ENCODE measurements at regions not wholly inside any gene's neighbourhood (a gene's known extent, or its start where the extent isn't known, plus 50 kb on each side); places are given as distances from the start of the nearest gene placed in this dataset.

DNA sequence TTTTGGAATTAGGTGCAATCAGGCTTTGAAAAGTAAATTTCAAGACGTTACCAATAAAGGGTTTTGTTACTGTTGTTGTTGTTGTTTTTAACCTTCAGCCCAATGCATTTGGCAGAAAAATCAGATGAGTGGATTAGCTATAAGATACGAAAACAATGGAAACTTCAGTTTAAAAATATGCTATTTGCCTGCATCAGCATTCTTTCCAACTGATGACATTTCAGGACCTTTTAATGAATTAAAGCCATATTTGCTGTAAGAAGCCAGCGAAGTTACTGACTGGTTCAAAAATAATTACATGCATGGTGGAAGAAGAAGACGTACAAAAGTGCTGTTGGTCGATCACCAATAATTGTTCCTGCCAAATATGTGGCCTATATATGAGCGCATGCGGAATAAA, 639.3 kb upstream of the SOX11 start:
- DNase-seq (ENCODE audit: low read depth, low spot score) = no peak
- Histone ChIP-seq H3K36me3 (ENCODE audit: insufficient read depth, insufficient read length, low read length) (no peaks in the 10 kb centered on the region), H3K9me3 (ENCODE audit: insufficient read depth, low read length) (no peaks in the 10 kb centered on the region), H3K4me1 (ENCODE audit: insufficient read depth, insufficient read length) (no peaks in the 10 kb centered on the region), H3K27me3 (ENCODE audit: insufficient read depth, insufficient read length) (no peaks in the 10 kb centered on the region), H3K9ac (ENCODE audit: insufficient read length, low read depth) (no peak overlapping the region), H3K4me3 (ENCODE audit: insufficient read length, low read depth) (no peak overlapping the region)
- no peak for TF ChIP-seq SUZ12 (IDR thresholded peaks at IDR 0.05; ENCODE audit: extremely low read depth, insufficient read depth, insufficient read length)
- no peak for TF ChIP-seq ZNF274 (IDR thresholded peaks at IDR 0.05; ENCODE audit: low read depth, low read length)
- TF ChIP-seq YY1 (IDR thresholded peaks at IDR 0.05; ENCODE audit: insufficient read depth, insufficient read length) = no peak

DNA sequence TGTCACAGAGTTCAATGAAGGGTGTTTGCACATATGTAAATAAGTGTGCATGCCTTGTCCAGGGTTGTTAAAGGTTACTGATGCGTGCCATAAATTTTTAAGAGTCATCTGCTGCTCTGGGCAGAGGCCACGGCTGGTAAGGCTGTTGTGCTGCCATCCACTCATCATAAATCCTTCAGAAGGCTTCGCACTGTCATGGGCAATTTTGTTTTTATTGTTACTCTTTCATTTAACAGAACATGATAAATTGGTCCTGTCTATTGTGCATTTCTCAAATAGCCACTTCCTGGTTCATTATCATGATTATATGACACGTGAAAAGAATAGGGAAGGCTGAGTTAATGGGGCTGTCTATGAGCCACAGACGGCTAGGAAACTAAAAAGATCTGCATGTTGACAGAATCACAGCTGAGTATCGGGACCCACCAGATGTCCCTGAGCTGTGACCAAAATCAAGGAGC, 634.3 kb upstream of the SOX11 start:
- no peaks in the 10 kb centered on the region for H3K4me1 ChIP-seq (ENCODE audit: insufficient read depth, insufficient read length)
- H3K36me3 ChIP-seq (ENCODE audit: insufficient read depth, insufficient read length, low read length) = no peaks in the 10 kb centered on the region
- H3K27me3 ChIP-seq (ENCODE audit: insufficient read depth, insufficient read length) = no peaks in the 10 kb centered on the region
- no peaks in the 10 kb centered on the region for H3K9me3 ChIP-seq (ENCODE audit: insufficient read depth, low read length)
- H3K4me3 ChIP-seq (ENCODE audit: insufficient read length, low read depth) = no peak overlapping the region
- no peak overlapping the region for H3K9ac ChIP-seq (ENCODE audit: insufficient read length, low read depth)
- TF ChIP-seq ZNF274 (IDR thresholded peaks at IDR 0.05; ENCODE audit: low read depth, low read length) (no peak), YY1 (IDR thresholded peaks at IDR 0.05; ENCODE audit: insufficient read depth, insufficient read length) (no peak), SUZ12 (IDR thresholded peaks at IDR 0.05; ENCODE audit: extremely low read depth, insufficient read depth, insufficient read length) (no peak)
- no peak for DNase-seq (ENCODE audit: low read depth, low spot score)

DNA sequence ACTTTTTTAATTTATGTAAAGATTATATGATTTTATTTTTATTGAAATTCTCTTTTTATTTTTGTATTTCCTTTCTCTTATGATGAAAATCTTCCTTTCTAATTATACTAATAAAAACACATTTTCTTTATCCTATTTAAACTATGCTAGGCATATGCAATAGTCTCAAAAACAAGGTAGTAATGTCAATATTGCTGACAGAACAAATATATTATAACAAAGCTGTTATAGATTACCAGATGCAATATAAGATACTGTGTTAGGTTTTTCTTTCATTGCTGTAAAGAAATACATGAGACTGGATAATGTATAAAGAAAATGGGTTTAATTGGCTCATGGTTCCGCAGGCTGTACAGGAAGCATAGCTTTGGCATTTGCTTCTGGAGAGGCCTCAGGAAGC, 631.2 kb upstream of the SOX11 start:
- no peak for DNase-seq (ENCODE audit: low read depth, low spot score)
- peaks cover 1% of the 10 kb centered on the region for H3K4me1 ChIP-seq (ENCODE audit: insufficient read depth, insufficient read length)
- H3K36me3 ChIP-seq (ENCODE audit: insufficient read depth, insufficient read length, low read length) = no peaks in the 10 kb centered on the region
- no peaks in the 10 kb centered on the region; the same call in 1 of the 2 replicates for H3K9me3 ChIP-seq (ENCODE audit: insufficient read depth, low read length)
- no peak overlapping the region for H3K4me3 ChIP-seq (ENCODE audit: insufficient read length, low read depth)
- H3K27me3 ChIP-seq (ENCODE audit: insufficient read depth, insufficient read length) = no peaks in the 10 kb centered on the region
- TF ChIP-seq YY1 (IDR thresholded peaks at IDR 0.05; ENCODE audit: insufficient read depth, insufficient read length) = no peak
- TF ChIP-seq ZNF274 (IDR thresholded peaks at IDR 0.05; ENCODE audit: low read depth, low read length) = no peak
- no peak for TF ChIP-seq SUZ12 (IDR thresholded peaks at IDR 0.05; ENCODE audit: extremely low read depth, insufficient read depth, insufficient read length)
- H3K9ac ChIP-seq (ENCODE audit: insufficient read length, low read depth) = no peak overlapping the region

DNA sequence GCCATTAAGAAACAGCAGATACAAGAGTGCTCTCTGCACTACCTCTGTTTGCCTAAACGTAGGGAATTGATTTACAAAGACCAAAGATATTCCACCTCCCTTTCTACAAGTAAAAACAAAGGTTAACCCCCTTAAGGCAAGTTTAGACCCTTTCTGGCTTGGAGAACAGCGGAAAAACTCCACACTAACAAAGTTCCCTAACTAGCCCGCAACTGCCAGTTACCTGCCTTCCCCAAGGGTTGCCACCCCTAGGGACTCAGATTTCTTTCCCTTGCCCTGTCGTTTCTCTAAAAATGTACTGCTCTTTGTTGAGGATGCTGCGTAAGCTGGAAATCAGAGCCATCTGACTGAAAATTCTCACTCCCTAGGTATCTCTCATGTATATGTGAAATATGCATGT, 627.5 kb upstream of the SOX11 start:
- DNase-seq (ENCODE audit: low read depth, low spot score) = no peak
- Histone ChIP-seq H3K9ac (ENCODE audit: insufficient read length, low read depth) (no peak overlapping the region), H3K36me3 (ENCODE audit: insufficient read depth, insufficient read length, low read length) (no peaks in the 10 kb centered on the region), H3K27me3 (ENCODE audit: insufficient read depth, insufficient read length) (no peaks in the 10 kb centered on the region), H3K9me3 (ENCODE audit: insufficient read depth, low read length) (no peaks in the 10 kb centered on the region; the same call in 1 of the 2 replicates), H3K4me1 (ENCODE audit: insufficient read depth, insufficient read length) (peaks cover 1% of the 10 kb centered on the region), H3K4me3 (ENCODE audit: insufficient read length, low read depth) (no peak overlapping the region)
- TF ChIP-seq ZNF274 (IDR thresholded peaks at IDR 0.05; ENCODE audit: low read depth, low read length) (no peak), SUZ12 (IDR thresholded peaks at IDR 0.05; ENCODE audit: extremely low read depth, insufficient read depth, insufficient read length) (no peak), YY1 (IDR thresholded peaks at IDR 0.05; ENCODE audit: insufficient read depth, insufficient read length) (no peak)

DNA sequence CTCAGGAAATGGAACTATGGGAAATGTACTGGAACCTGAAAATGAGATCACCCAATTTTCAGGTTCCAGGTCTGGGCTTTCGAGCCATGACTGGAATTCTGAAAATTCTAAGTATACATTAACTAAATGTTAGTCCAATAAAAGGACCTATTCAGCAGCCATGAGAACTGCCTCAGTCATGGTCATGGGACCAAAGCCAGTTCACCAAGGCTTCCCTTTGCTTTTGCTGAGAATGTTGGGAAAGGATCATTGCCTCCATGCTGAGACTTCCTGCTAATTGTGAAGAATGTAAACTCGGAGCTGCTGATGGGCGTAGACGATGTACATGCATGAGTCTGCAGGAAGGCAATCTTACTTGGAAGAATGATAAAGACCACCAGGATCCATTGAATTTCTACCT, 624.4 kb upstream of the SOX11 start:
- no peak overlapping the region for H3K4me3 ChIP-seq (ENCODE audit: insufficient read length, low read depth)
- no peaks in the 10 kb centered on the region for H3K36me3 ChIP-seq (ENCODE audit: insufficient read depth, insufficient read length, low read length)
- H3K9ac ChIP-seq (ENCODE audit: insufficient read length, low read depth) = no peak overlapping the region
- no peaks in the 10 kb centered on the region for H3K27me3 ChIP-seq (ENCODE audit: insufficient read depth, insufficient read length)
- no peak for TF ChIP-seq ZNF274 (IDR thresholded peaks at IDR 0.05; ENCODE audit: low read depth, low read length)
- TF ChIP-seq SUZ12 (IDR thresholded peaks at IDR 0.05; ENCODE audit: extremely low read depth, insufficient read depth, insufficient read length) = no peak
- no peak for TF ChIP-seq YY1 (IDR thresholded peaks at IDR 0.05; ENCODE audit: insufficient read depth, insufficient read length)
- no peak for DNase-seq (ENCODE audit: low read depth, low spot score)
- peaks cover 1% of the 10 kb centered on the region for H3K4me1 ChIP-seq (ENCODE audit: insufficient read depth, insufficient read length)
- H3K9me3 ChIP-seq (ENCODE audit: insufficient read depth, low read length) = no peaks in the 10 kb centered on the region; the same call in 1 of the 2 replicates

DNA sequence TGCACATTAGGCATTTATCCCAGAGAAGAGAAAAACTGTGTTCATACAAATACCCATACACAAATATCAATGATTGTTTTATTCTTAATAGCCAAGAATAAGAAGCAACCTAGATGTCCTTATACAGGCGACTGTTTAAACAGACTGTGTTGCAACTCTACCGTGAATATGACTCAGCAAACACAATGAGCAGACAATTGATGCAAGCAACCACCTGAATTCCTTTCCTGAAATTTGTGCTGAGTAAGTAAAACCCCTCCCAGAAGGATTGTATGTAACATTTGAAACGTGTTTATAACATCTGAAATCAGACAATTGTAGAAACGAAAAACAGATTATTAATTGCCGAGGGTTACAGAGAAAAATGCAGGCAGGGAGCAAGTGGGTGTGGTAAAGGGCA, 621.9 kb upstream of the SOX11 start:
- H3K27me3 ChIP-seq (ENCODE audit: insufficient read depth, insufficient read length) = no peaks in the 10 kb centered on the region

DNA sequence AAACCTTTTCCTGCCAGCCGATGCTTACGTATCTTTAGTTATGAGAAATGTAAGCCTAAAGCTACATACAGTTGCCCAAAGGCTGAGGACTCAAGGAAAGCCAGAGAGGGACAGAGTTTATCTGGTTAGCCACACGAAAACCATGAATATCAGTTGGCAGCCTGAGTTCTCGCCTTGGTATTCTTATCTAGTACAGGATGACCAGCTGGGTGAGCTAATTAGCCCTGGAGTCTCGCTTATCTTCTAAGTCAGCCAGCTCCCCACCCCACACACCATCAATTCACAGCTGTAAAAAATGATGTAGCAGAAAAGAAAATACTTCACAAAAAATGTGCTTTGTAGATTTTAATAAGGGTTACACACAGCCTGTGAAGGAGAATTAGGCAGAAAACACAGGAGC, 617.5 kb upstream of the SOX11 start:
- Histone ChIP-seq H3K27me3 (ENCODE audit: insufficient read depth, insufficient read length) (no peaks in the 10 kb centered on the region), H3K4me3 (ENCODE audit: insufficient read length, low read depth) (no peak overlapping the region), H3K9ac (ENCODE audit: insufficient read length, low read depth) (no peak overlapping the region), H3K9me3 (ENCODE audit: insufficient read depth, low read length) (0 out of 2 replicates have a peak, but pooled peaks cover 4% of the 10 kb centered on the region), H3K36me3 (ENCODE audit: insufficient read depth, insufficient read length, low read length) (no peaks in the 10 kb centered on the region), H3K4me1 (ENCODE audit: insufficient read depth, insufficient read length) (no peaks in the 10 kb centered on the region)
- TF ChIP-seq SUZ12 (IDR thresholded peaks at IDR 0.05; ENCODE audit: extremely low read depth, insufficient read depth, insufficient read length) (no peak), YY1 (IDR thresholded peaks at IDR 0.05; ENCODE audit: insufficient read depth, insufficient read length) (no peak), ZNF274 (IDR thresholded peaks at IDR 0.05; ENCODE audit: low read depth, low read length) (no peak)
- DNase-seq (ENCODE audit: low read depth, low spot score) = no peak

More for the DNA sequence above, 621.9 kb upstream of the SOX11 start:
- TF ChIP-seq SUZ12 (IDR thresholded peaks at IDR 0.05; ENCODE audit: extremely low read depth, insufficient read depth, insufficient read length) (no peak), ZNF274 (IDR thresholded peaks at IDR 0.05; ENCODE audit: low read depth, low read length) (no peak), YY1 (IDR thresholded peaks at IDR 0.05; ENCODE audit: insufficient read depth, insufficient read length) (no peak)
- no peak overlapping the region for H3K4me3 ChIP-seq (ENCODE audit: insufficient read length, low read depth)
- no peak for DNase-seq (ENCODE audit: low read depth, low spot score)
- no peaks in the 10 kb centered on the region for H3K4me1 ChIP-seq (ENCODE audit: insufficient read depth, insufficient read length)
- H3K36me3 ChIP-seq (ENCODE audit: insufficient read depth, insufficient read length, low read length) = no peaks in the 10 kb centered on the region
- H3K9ac ChIP-seq (ENCODE audit: insufficient read length, low read depth) = no peak overlapping the region
- H3K9me3 ChIP-seq (ENCODE audit: insufficient read depth, low read length) = no peaks in the 10 kb centered on the region; the same call in 1 of the 2 replicates
